ENCODE measurements at regions not wholly inside any gene's neighbourhood (a gene's known extent, or its start where the extent isn't known, plus 50 kb on each side); places are given as distances from the start of the nearest gene placed in this dataset.

GRCh38 chr6:167530951-167531350, 206.1 kb downstream of the TTLL2 start:
- no peaks in the 10 kb centered on the region for H3K9me3 ChIP-seq (ENCODE audit: control insufficient read depth, insufficient read depth, low read depth, low read length)
- ChIA-PET CTCF (interaction anchor here (0.5 kb wide), 1 partner anchor 160 kb away, joined by 3 read pairs; no protein-coding TSS in a partner anchor), POLR2A (no interaction called here)
- H3K4me1 ChIP-seq (ENCODE audit: control insufficient read depth, insufficient read depth, low read length) = no peaks in the 10 kb centered on the region
- H3K36me3 ChIP-seq (ENCODE audit: control insufficient read depth in 2 of 2, insufficient read depth in 1 of 2, low read length in 2 of 2) = no peaks in the 10 kb centered on the region
- no peak overlapping the region for H3K27ac ChIP-seq (ENCODE audit: extremely low read depth, low read depth, low read length)
- H3K4me3 ChIP-seq (ENCODE audit: low read depth, low read length) = no peak overlapping the region
- TF ChIP-seq SP3 (tag by site-specific recombination; IDR thresholded peaks at IDR 0.05) = no peak
- TF ChIP-seq ZNF701 (tag by site-specific recombination; IDR thresholded peaks at IDR 0.05) = no peak
- no peak for TF ChIP-seq ZBTB17 (tag by site-specific recombination; IDR thresholded peaks at IDR 0.05)
- no peak for TF ChIP-seq ZNF133 (tag by site-specific recombination; IDR thresholded peaks at IDR 0.05)
- no peak for TF ChIP-seq ZNF157 (tag by site-specific recombination; IDR thresholded peaks at IDR 0.05)
- TF ChIP-seq PRDM1 (tag by site-specific recombination; IDR thresholded peaks at IDR 0.05) = no peak
- TF ChIP-seq BCL6B (tag by site-specific recombination; IDR thresholded peaks at IDR 0.05) = no peak
- TF ChIP-seq SP2 (tag by site-specific recombination; IDR thresholded peaks at IDR 0.05) = no peak

DNA sequence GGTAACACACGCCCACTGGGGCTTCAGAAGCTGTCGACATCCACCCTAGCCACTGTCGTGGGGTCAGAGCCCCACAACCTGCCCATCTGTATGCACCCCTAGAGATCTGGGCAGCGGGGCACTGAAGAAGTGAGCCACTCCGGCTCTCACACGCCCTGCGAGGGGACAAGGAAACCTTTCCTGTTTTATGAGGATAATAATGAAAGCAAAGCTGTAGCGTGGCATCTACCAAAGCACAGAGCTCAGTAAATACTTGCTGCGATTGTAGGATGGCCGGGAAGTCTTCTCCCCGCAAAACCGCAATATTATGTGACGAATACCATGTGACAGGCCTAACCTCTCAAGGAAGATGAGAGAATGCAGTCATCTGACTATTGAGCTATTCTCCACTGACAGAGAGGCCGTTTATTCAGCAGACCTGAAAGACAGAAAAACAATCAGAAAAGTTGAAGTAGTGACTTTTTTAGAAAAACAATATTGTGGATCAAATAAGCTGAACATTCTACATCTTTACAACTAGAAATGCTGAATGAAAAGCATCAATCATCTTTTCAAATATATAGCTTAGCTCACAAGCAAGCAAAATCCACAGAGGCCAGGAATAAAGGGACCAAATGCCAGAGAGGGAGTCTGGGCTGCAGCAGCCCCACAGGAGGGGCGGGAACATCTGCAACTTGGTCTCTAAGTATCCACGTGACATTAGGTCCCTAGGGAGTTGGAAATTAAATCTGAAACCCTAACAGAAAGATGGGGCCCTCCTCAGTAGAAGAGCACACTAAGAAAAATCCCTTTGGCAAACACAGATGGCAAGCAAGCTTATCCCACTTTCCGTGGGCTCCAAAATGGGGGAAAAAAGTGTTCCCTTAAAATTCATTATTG, 207.8 kb downstream of the TTLL2 start:
- Histone ChIP-seq H3K4me1 (ENCODE audit: control insufficient read depth, insufficient read depth, low read length) (no peaks in the 10 kb centered on the region), H3K36me3 (ENCODE audit: control insufficient read depth in 2 of 2, insufficient read depth in 1 of 2, low read length in 2 of 2) (no peaks in the 10 kb centered on the region), H3K9me3 (ENCODE audit: control insufficient read depth, insufficient read depth, low read depth, low read length) (no peaks in the 10 kb centered on the region), H3K27ac (ENCODE audit: extremely low read depth, low read depth, low read length) (no peak overlapping the region), H3K4me3 (ENCODE audit: low read depth, low read length) (no peak overlapping the region)
- ChIA-PET CTCF (interaction anchor here (0.6 to 1.1 kb wide), 2 partner anchors 126 to 318 kb away, joined by 3 read pairs; no protein-coding TSS in a partner anchor), POLR2A (no interaction called here)
- TF ChIP-seq SETDB1 (IDR thresholded peaks at IDR 0.05; ENCODE audit: insufficient read length, low read length) = peak; percentile 8
- no peak for TF ChIP-seq ZBTB8A (tag by site-specific recombination; IDR thresholded peaks at IDR 0.05)

DNA sequence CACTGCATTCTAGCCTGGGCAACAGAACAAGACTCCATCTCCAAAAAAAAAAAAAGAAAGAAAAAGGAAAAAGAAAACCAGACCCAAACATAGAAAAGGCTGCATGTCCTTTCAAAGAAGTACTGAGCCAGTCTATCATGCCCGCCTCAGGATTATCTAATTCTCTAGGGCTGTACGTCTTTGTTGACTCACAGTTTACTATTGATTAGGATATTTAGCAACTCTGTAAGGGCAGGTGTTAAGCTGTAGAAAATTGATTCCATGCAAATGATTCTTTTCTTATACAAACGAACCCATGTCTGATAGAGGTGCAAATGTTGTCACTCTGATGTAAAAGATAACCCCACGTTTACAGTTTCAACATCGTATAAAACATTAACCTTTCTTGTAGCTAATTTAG, 209.0 kb downstream of the TTLL2 start:
- H3K4me1 ChIP-seq (ENCODE audit: control insufficient read depth, insufficient read depth, low read length) = no peaks in the 10 kb centered on the region

DNA sequence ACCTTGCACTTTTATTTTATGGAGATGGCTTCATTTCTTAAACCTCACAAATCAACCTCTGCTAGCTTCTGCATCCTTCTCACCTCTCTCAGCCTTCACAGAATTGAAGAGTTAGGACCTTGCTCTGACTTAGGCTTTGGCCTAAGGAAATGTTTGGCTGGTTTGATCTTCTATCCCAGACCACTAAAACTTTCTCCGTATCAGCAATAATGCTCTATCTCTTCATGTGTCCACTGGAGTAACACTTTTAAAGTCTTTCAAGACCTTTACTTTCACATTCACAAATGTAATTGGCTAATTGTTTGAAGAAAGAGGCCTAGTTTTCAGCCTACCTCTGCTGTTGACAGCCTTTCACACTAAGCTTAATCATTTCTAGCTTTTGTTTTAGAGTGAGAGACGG, 212.9 kb downstream of the TTLL2 start:
- TF ChIP-seq HOXD13 (CRISPR knock-in tag; IDR thresholded peaks at IDR 0.05; ENCODE audit: borderline replicate concordance) (no peak), ZNF501 (tag by site-specific recombination; IDR thresholded peaks at IDR 0.05) (no peak), ATF2 (tag by site-specific recombination; IDR thresholded peaks at IDR 0.05; ENCODE audit: low read depth) (no peak), ZNF223 (tag by site-specific recombination; IDR thresholded peaks at IDR 0.05) (no peak), IKZF3 (tag by site-specific recombination; IDR thresholded peaks at IDR 0.05) (no peak), ZNF707 (tag by site-specific recombination; IDR thresholded peaks at IDR 0.05) (no peak), TRIM28 (IDR thresholded peaks at IDR 0.05; ENCODE audit: borderline replicate concordance, low read length) (no peak)
- TF ChIP-seq, protein P1, sequence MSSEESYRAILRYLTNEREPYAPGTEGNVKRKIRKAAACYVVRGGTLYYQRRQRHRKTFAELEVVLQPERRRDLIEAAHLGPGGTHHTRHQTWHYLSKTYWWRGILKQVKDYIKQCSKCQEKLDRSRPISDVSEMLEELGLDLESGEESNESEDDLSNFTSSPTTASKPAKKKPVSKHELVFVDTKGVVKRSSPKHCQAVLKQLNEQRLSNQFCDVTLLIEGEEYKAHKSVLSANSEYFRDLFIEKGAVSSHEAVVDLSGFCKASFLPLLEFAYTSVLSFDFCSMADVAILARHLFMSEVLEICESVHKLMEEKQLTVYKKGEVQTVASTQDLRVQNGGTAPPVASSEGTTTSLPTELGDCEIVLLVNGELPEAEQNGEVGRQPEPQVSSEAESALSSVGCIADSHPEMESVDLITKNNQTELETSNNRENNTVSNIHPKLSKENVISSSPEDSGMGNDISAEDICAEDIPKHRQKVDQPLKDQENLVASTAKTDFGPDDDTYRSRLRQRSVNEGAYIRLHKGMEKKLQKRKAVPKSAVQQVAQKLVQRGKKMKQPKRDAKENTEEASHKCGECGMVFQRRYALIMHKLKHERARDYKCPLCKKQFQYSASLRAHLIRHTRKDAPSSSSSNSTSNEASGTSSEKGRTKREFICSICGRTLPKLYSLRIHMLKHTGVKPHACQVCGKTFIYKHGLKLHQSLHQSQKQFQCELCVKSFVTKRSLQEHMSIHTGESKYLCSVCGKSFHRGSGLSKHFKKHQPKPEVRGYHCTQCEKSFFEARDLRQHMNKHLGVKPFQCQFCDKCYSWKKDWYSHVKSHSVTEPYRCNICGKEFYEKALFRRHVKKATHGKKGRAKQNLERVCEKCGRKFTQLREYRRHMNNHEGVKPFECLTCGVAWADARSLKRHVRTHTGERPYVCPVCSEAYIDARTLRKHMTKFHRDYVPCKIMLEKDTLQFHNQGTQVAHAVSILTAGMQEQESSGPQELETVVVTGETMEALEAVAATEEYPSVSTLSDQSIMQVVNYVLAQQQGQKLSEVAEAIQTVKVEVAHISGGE (tag by site-specific recombination; conservative IDR thresholded peaks at IDR 0.05; ENCODE audit: low read depth) = no peak
- no peak overlapping the region for H3K27ac ChIP-seq (ENCODE audit: extremely low read depth, low read depth, low read length)
- H3K4me1 ChIP-seq (ENCODE audit: control insufficient read depth, insufficient read depth, low read length) = no peaks in the 10 kb centered on the region
- ChIA-PET POLR2A (no interaction called here), CTCF (no interaction called here)
- no peak overlapping the region for H3K4me3 ChIP-seq (ENCODE audit: low read depth, low read length)
- no peaks in the 10 kb centered on the region for H3K9me3 ChIP-seq (ENCODE audit: control insufficient read depth, insufficient read depth, low read depth, low read length)
- no peaks in the 10 kb centered on the region for H3K36me3 ChIP-seq (ENCODE audit: control insufficient read depth in 2 of 2, insufficient read depth in 1 of 2, low read length in 2 of 2)

More for the DNA sequence above, 209.0 kb downstream of the TTLL2 start:
- Histone ChIP-seq H3K36me3 (ENCODE audit: control insufficient read depth in 2 of 2, insufficient read depth in 1 of 2, low read length in 2 of 2) (no peaks in the 10 kb centered on the region), H3K4me3 (ENCODE audit: low read depth, low read length) (no peak overlapping the region), H3K27ac (ENCODE audit: extremely low read depth, low read depth, low read length) (no peak overlapping the region), H3K9me3 (ENCODE audit: control insufficient read depth, insufficient read depth, low read depth, low read length) (no peaks in the 10 kb centered on the region)
- CTCF ChIA-PET = no interaction called here
- TF ChIP-seq ZNF530 (tag by site-specific recombination; IDR thresholded peaks at IDR 0.05; ENCODE audit: low read depth) (no peak), ZNF48 (tag by site-specific recombination; IDR thresholded peaks at IDR 0.05) (no peak), ZNF354C (tag by site-specific recombination; IDR thresholded peaks at IDR 0.05; ENCODE audit: borderline replicate concordance, low read depth) (no peak), ZNF394 (tag by site-specific recombination; IDR thresholded peaks at IDR 0.05; ENCODE audit: borderline replicate concordance) (no peak), ZNF157 (tag by site-specific recombination; IDR thresholded peaks at IDR 0.05) (no peak), ZNF292 (tag by site-specific recombination; IDR thresholded peaks at IDR 0.05; ENCODE audit: borderline replicate concordance, low read depth) (no peak), ZNF747 (tag by site-specific recombination; IDR thresholded peaks at IDR 0.05) (no peak), ZBTB20 (tag by site-specific recombination; IDR thresholded peaks at IDR 0.05) (no peak), PRDM1 (tag by site-specific recombination; IDR thresholded peaks at IDR 0.05) (no peak), ZNF184 (tag by site-specific recombination; IDR thresholded peaks at IDR 0.05) (no peak), ZNF626 (tag by site-specific recombination; IDR thresholded peaks at IDR 0.05) (no peak)
- POLR2A ChIA-PET = interaction anchor here (1.5 kb wide), 1 partner anchor 12 kb away, joined by 3 read pairs; no protein-coding TSS in a partner anchor

All from HEK293 (cell line).